CD4-positive, alpha-beta T cell treated with Interleukin-15 for 4 hours (primary cell): ENCODE measurements at regions not wholly inside any gene's neighbourhood (a gene's known extent, or its start where the extent isn't known, plus 50 kb on each side); places are given as distances from the start of the nearest gene placed in this dataset.
"Not testable (repeated sequence)": the region's sequence is repeated elsewhere in the genome, so short reads cannot be mapped to it uniquely, and the experiment has no call there.

Source experiments
- DNase-seq: peaks from one replicate; pipeline ENCODE4 v3.0.0-alpha.2; 2020; ENCODE audit warnings: low spot score

GRCh38 chr1:222062640-222063039 lies 320.8 kb upstream of the DUSP10 start:
- no peak for DNase-seq

- DNase-seq: no peak
These were observed 319.9 kb upstream of the DUSP10 start for GRCh38 chr1:222061711-222062359.

- no peak for DNase-seq
These were observed 318.5 kb upstream of the DUSP10 start for GRCh38 chr1:222060210-222060916.

GRCh38 chr1:222058249-222058648 lies 316.4 kb upstream of the DUSP10 start:
- DNase-seq: no peak

- no peak for DNase-seq
These were observed 315.3 kb upstream of the DUSP10 start for GRCh38 chr1:222057162-222057561.

GRCh38 chr1:222054416-222054815 lies 312.5 kb upstream of the DUSP10 start:
- DNase-seq: no peak

GRCh38 chr1:222053790-222054294 lies 312.0 kb upstream of the DUSP10 start:
- DNase-seq: no peak

GRCh38 chr1:222051311-222051710 lies 309.4 kb upstream of the DUSP10 start:
- DNase-seq: not testable (repeated sequence)

- not testable (repeated sequence) for DNase-seq
These were observed 307.8 kb upstream of the DUSP10 start for GRCh38 chr1:222049661-222050060.

- no peak for DNase-seq
These were observed 307.3 kb upstream of the DUSP10 start for GRCh38 chr1:222049176-222049575.

GRCh38 chr1:222048094-222048595 lies 306.3 kb upstream of the DUSP10 start:
- DNase-seq: no peak

- DNase-seq: no peak
These were observed 305.5 kb upstream of the DUSP10 start for GRCh38 chr1:222047366-222047765.

- DNase-seq: no peak
These were observed 304.9 kb upstream of the DUSP10 start for GRCh38 chr1:222046684-222047263.

- no peak for DNase-seq
These were observed 303.9 kb upstream of the DUSP10 start for GRCh38 chr1:222045786-222046185.

GRCh38 chr1:222045236-222045635 lies 303.3 kb upstream of the DUSP10 start:
- DNase-seq: no peak

- DNase-seq: no peak
These were observed 301.8 kb upstream of the DUSP10 start for GRCh38 chr1:222043444-222044292.

- DNase-seq: no peak
These were observed 300.2 kb upstream of the DUSP10 start for GRCh38 chr1:222042120-222042519.

GRCh38 chr1:222040955-222041354 lies 299.1 kb upstream of the DUSP10 start:
- no peak for DNase-seq

GRCh38 chr1:222040121-222040805 lies 298.4 kb upstream of the DUSP10 start:
- no peak for DNase-seq

GRCh38 chr1:222038971-222039370 lies 297.1 kb upstream of the DUSP10 start:
- no peak for DNase-seq

- DNase-seq: no peak
These were observed 295.8 kb upstream of the DUSP10 start for GRCh38 chr1:222037720-222038119.
